SK-N-SH (cell line): ENCODE measurements at regions not wholly inside any gene's neighbourhood (a gene's known extent, or its start where the extent isn't known, plus 50 kb on each side); places are given as distances from the start of the nearest gene placed in this dataset.
A peak's percentile ranks its signal among the peaks of the same experiment; 100 is the strongest.

ENCODE experiments used
- CTCF ChIA-PET: fragments of 300-600, 350-600 bp; formaldehyde crosslinking; extraction: SDS; loops from one replicate; lab custom pipeline; 2021; lab: Yijun Ruan, JAX
- POLR2A ChIA-PET: fragments of 350-600 bp; sonication (Branson Sonifier 250); formaldehyde crosslinking; extraction: SDS; loops from one replicate; lab custom pipeline; 2020; ENCODE audit warnings: antibody characterized with exemption, inconsistent platforms; lab: Yijun Ruan, JAX
- DNase-seq: peaks from one replicate; pipeline ENCODE4 v3.0.0; 2012
- H2AFZ ChIP-seq: fragments of 200-600 bp; sonication (generic); 2 replicates; pipeline ENCODE4 v1.8.1; 2016; ENCODE audit warnings: antibody characterized with exemption, mild to moderate bottlenecking, low read depth
- H3F3A ChIP-seq: fragments of 200-600 bp; sonication (generic); replicated peaks from 2 replicates; pipeline ENCODE3; 2016; ENCODE audit warnings: antibody characterized with exemption, mild to moderate bottlenecking; ENCODE audit not compliant: insufficient read depth
- H3K27ac ChIP-seq, 2 experiments: fragments of 200-500 bp in 1 of 2; fragments of 200-600 bp in 1 of 2; sonication (Bioruptor generic) in 1 of 2; sonication (generic), shearing (Covaris generic) in 1 of 2; 2 replicates each; pipeline versions ENCODE4 v1.5.1 to v1.6.1; 2014 to 2016; ENCODE audit warnings: low read depth in 2 of 2, inconsistent platforms in 1 of 2, low read length in 1 of 2, mild to moderate bottlenecking in 1 of 2, mixed read lengths in 1 of 2
- H3K27me3 ChIP-seq: fragments of 200-600 bp; sonication (generic), shearing (Covaris generic); 2 replicates; pipeline ENCODE4 v1.6.1; 2016; ENCODE audit warnings: mixed run types; ENCODE audit not compliant: insufficient read depth
- H3K36me3 ChIP-seq, 2 experiments: fragments of 200-500 bp in 1 of 2; fragments of 200-600 bp in 1 of 2; sonication (Bioruptor generic) in 1 of 2; sonication (generic) in 1 of 2; replicated peaks in 1 of 2; 2 replicates each; pipeline versions ENCODE3 to v1.5.1; 2014 to 2016; ENCODE audit warnings: low read length in 1 of 2, mild to moderate bottlenecking in 1 of 2; ENCODE audit not compliant: insufficient read depth in 2 of 2, control insufficient read depth in 1 of 2
- H3K4me1 ChIP-seq, 2 experiments: fragments of 200-500 bp in 1 of 2; fragments of 200-600 bp in 1 of 2; sonication (Bioruptor generic) in 1 of 2; sonication (generic), shearing (Covaris generic) in 1 of 2; 2 replicates each; pipeline versions ENCODE4 v1.5.1 to v1.6.1; 2014 to 2016; ENCODE audit warnings: low read depth in 1 of 2, low read length in 1 of 2, mixed run types in 1 of 2; ENCODE audit not compliant: insufficient read depth in 2 of 2, control insufficient read depth in 1 of 2
- H3K4me2 ChIP-seq: fragments of 200-600 bp; sonication (generic), shearing (Covaris generic); 2 replicates; pipeline ENCODE4 v1.6.1; 2017; ENCODE audit warnings: mixed run types
- H3K4me3 ChIP-seq, 2 experiments: fragments of 200-500 bp in 1 of 2; fragments of 200-600 bp in 1 of 2; sonication (Bioruptor generic) in 1 of 2; sonication (generic), shearing (Covaris generic) in 1 of 2; 2 replicates each; pipeline versions ENCODE4 v1.5.1 to v1.8.1; 2014 to 2016; ENCODE audit warnings: low read depth in 2 of 2, inconsistent platforms in 1 of 2, low read length in 1 of 2, mild to moderate bottlenecking in 1 of 2, mixed read lengths in 1 of 2, moderate library complexity in 1 of 2
- H3K79me2 ChIP-seq: fragments of 200-600 bp; sonication (generic); 2 replicates; pipeline ENCODE4 v1.8.1; 2017; ENCODE audit warnings: mild to moderate bottlenecking; ENCODE audit not compliant: insufficient read depth
- H3K9ac ChIP-seq: fragments of 200-600 bp; sonication (generic); 2 replicates; pipeline ENCODE4 v1.6.1; 2017; ENCODE audit warnings: mixed run types
- H3K9me2 ChIP-seq: fragments of 200-600 bp; sonication (generic); 2 replicates; pipeline ENCODE4 v1.6.1; 2017; ENCODE audit warnings: mixed run types
- H3K9me3 ChIP-seq: fragments of 200-600 bp; sonication (generic); 2 replicates; pipeline ENCODE4 v1.6.1; 2017; ENCODE audit warnings: mixed run types, mild to moderate bottlenecking, moderate library complexity
- H4K20me1 ChIP-seq: fragments of 200-600 bp; sonication (generic); 2 replicates; pipeline ENCODE4 v1.6.1; 2017; ENCODE audit warnings: mild to moderate bottlenecking, mixed run types; ENCODE audit not compliant: insufficient read depth
- ELF1 ChIP-seq: IDR thresholded peaks from 2 replicates; pipeline ENCODE4 v1.4.0; 2012
- EP300 ChIP-seq, 2 experiments: IDR thresholded peaks; 2 replicates each; pipeline versions ENCODE4 v1.4.0 to v1.6.1; 2012; ENCODE audit warnings: borderline replicate concordance in 1 of 2, low read depth in 1 of 2, low read length in 1 of 2
- EZH2phosphoT487 ChIP-seq: fragments of 200-600 bp; sonication (generic); IDR thresholded peaks from 2 replicates; pipeline ENCODE4 v1.6.1; 2017; ENCODE audit warnings: low read depth, mixed run types, mild to moderate bottlenecking, antibody characterized with exemption, moderate library complexity, borderline replicate concordance
- FOSL2 ChIP-seq: IDR thresholded peaks from 2 replicates; pipeline ENCODE4 v1.4.0; 2012; ENCODE audit warnings: low read depth, mild to moderate bottlenecking, moderate library complexity, borderline replicate concordance
- FOXM1 ChIP-seq: IDR thresholded peaks from 2 replicates; pipeline ENCODE4 v1.4.0; 2012; ENCODE audit warnings: low read depth, mild to moderate bottlenecking
- GABPA ChIP-seq: IDR thresholded peaks from 2 replicates; pipeline ENCODE4 v1.4.0; 2012; ENCODE audit warnings: low read depth, mild to moderate bottlenecking
- GATA2 ChIP-seq: sonication (generic); formaldehyde crosslinking; IDR thresholded peaks from 2 replicates; pipeline ENCODE4 v1.5.0; 2020; ENCODE audit warnings: mild to moderate bottlenecking, missing genetic modification reagents
- JUND ChIP-seq: IDR thresholded peaks from 2 replicates; pipeline ENCODE4 v1.4.0; 2012
- MAX ChIP-seq: IDR thresholded peaks from 2 replicates; pipeline ENCODE4 v1.4.0; 2012; ENCODE audit warnings: low read depth
- MEF2A ChIP-seq: IDR thresholded peaks from 2 replicates; pipeline ENCODE4 v1.4.0; 2012; ENCODE audit warnings: low read depth, borderline replicate concordance
- NFIC ChIP-seq: IDR thresholded peaks from 2 replicates; pipeline ENCODE4 v1.4.0; 2012; ENCODE audit warnings: borderline replicate concordance
- PBX3 ChIP-seq: IDR thresholded peaks from 2 replicates; pipeline ENCODE4; 2012
- POLR2AphosphoS5 ChIP-seq: IDR thresholded peaks from 2 replicates; pipeline ENCODE4 v1.6.1; 2012; ENCODE audit warnings: low read depth, low read length
- RXRA ChIP-seq: IDR thresholded peaks from 2 replicates; pipeline ENCODE4 v1.4.0; 2012; ENCODE audit warnings: low read depth, mild to moderate bottlenecking, borderline replicate concordance
- TAF1 ChIP-seq: IDR thresholded peaks from 2 replicates; pipeline ENCODE4 v1.6.1; 2012; ENCODE audit warnings: low read depth, mild to moderate bottlenecking, low read length, moderate library complexity, borderline replicate concordance
- TCF12 ChIP-seq: IDR thresholded peaks from 2 replicates; pipeline ENCODE4 v1.4.0; 2012
- TEAD4 ChIP-seq: IDR thresholded peaks from 2 replicates; pipeline ENCODE4 v1.4.0; 2012; ENCODE audit warnings: mild to moderate bottlenecking, borderline replicate concordance; ENCODE audit not compliant: insufficient read depth
- USF1 ChIP-seq: IDR thresholded peaks from 2 replicates; pipeline ENCODE4 v1.4.0; 2012; ENCODE audit warnings: low read depth, borderline replicate concordance
- WGBS: methylation state at CpG from one replicate; pipeline ENCODE4 v1.1.6; 2017; ENCODE audit warnings: low lambda C conversion rate; 5-methylcytosine and 5-hydroxymethylcytosine counted together
- TF ChIP-seq, protein P1 (sequence below): IDR thresholded peaks from 2 replicates; pipeline ENCODE4 v1.6.1; 2012; ENCODE audit warnings: mild to moderate bottlenecking, low read depth, low read length, moderate library complexity
- TF ChIP-seq, protein P2 (sequence below): IDR thresholded peaks from 2 replicates; pipeline ENCODE4 v1.4.0; 2012; ENCODE audit warnings: low read depth, borderline replicate concordance

DNA sequence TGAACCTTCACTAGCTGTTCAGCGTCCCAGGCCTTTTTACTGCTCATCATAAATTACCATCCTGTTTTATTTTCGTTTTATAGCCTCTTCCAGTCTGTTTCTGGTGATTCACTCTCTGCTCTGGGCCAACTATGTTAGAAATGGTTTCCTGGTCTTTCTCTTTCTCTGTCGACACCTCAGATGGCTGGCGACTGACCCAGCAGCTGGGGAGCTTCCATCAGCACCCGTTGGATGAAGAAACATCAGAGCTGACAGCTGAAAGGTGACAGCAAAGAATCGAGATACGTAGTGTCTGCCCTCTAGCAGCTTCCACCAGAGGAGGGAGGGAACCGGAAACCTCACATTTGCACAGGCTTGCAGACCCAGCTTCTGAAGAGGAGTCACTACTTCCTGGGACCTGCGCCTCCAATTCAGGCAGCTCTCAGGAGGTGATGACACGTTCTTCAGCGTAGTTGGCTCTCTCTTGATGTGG is 82.9 kb upstream of the MLN start:
- POLR2A ChIA-PET = no interaction called here
- peaks cover 4% of the 10 kb centered on the region for H3F3A ChIP-seq
- no peaks in the 10 kb centered on the region for H3K9me3 ChIP-seq
- peak overlapping the region in 1 of 2 experiments; percentile 32; a peak in 1 of 4 replicates for H3K27ac ChIP-seq
- no peaks in the 10 kb centered on the region for H4K20me1 ChIP-seq
- H3K79me2 ChIP-seq = no peaks in the 10 kb centered on the region
- peak; percentile 99 for TF ChIP-seq TCF12
- no peak for TF ChIP-seq TAF1
- 0 out of 2 replicates have a peak, but pooled peaks have one; percentile 9 for TF ChIP-seq ELF1
- 0 out of 2 replicates have a peak, but pooled peaks have one; percentile 23 for TF ChIP-seq FOXM1
- TF ChIP-seq, protein P1, sequence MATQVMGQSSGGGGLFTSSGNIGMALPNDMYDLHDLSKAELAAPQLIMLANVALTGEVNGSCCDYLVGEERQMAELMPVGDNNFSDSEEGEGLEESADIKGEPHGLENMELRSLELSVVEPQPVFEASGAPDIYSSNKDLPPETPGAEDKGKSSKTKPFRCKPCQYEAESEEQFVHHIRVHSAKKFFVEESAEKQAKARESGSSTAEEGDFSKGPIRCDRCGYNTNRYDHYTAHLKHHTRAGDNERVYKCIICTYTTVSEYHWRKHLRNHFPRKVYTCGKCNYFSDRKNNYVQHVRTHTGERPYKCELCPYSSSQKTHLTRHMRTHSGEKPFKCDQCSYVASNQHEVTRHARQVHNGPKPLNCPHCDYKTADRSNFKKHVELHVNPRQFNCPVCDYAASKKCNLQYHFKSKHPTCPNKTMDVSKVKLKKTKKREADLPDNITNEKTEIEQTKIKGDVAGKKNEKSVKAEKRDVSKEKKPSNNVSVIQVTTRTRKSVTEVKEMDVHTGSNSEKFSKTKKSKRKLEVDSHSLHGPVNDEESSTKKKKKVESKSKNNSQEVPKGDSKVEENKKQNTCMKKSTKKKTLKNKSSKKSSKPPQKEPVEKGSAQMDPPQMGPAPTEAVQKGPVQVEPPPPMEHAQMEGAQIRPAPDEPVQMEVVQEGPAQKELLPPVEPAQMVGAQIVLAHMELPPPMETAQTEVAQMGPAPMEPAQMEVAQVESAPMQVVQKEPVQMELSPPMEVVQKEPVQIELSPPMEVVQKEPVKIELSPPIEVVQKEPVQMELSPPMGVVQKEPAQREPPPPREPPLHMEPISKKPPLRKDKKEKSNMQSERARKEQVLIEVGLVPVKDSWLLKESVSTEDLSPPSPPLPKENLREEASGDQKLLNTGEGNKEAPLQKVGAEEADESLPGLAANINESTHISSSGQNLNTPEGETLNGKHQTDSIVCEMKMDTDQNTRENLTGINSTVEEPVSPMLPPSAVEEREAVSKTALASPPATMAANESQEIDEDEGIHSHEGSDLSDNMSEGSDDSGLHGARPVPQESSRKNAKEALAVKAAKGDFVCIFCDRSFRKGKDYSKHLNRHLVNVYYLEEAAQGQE = no peak
- no peak for TF ChIP-seq EZH2phosphoT487
- TF ChIP-seq, protein P2, sequence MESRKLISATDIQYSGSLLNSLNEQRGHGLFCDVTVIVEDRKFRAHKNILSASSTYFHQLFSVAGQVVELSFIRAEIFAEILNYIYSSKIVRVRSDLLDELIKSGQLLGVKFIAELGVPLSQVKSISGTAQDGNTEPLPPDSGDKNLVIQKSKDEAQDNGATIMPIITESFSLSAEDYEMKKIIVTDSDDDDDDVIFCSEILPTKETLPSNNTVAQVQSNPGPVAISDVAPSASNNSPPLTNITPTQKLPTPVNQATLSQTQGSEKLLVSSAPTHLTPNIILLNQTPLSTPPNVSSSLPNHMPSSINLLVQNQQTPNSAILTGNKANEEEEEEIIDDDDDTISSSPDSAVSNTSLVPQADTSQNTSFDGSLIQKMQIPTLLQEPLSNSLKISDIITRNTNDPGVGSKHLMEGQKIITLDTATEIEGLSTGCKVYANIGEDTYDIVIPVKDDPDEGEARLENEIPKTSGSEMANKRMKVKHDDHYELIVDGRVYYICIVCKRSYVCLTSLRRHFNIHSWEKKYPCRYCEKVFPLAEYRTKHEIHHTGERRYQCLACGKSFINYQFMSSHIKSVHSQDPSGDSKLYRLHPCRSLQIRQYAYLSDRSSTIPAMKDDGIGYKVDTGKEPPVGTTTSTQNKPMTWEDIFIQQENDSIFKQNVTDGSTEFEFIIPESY = peak; percentile 73; the same call in 1 of the 2 replicates
- peak; percentile 73; the same call in 1 of the 2 replicates for TF ChIP-seq RXRA
- peak; percentile 23; the same call in 1 of the 2 replicates for TF ChIP-seq MEF2A
- TF ChIP-seq NFIC = peak; percentile 93
- peak; percentile 66; the same call in 1 of the 2 replicates for TF ChIP-seq POLR2AphosphoS5
- no peak for TF ChIP-seq USF1
- peak; percentile 87 for TF ChIP-seq JUND
- TF ChIP-seq PBX3 = peak; percentile 97
- peak; percentile 29 to 86; a peak in 3 of 4 replicates for TF ChIP-seq EP300 (IDR thresholded peaks at IDR 0.05; ENCODE audit: borderline replicate concordance in 1 of 2, low read depth in 1 of 2, low read length in 1 of 2)
- TF ChIP-seq FOSL2 = peak; percentile 80; the same call in 1 of the 2 replicates
- peak; percentile 79 for TF ChIP-seq TEAD4
- TF ChIP-seq GABPA = no peak; the same call in 1 of the 2 replicates
- TF ChIP-seq GATA2 (CRISPR knock-in tag) = no peak
- peak; percentile 38; the same call in 1 of the 2 replicates for TF ChIP-seq MAX
- CTCF ChIA-PET = no interaction called here
- no peaks in the 10 kb centered on the region for H3K36me3 ChIP-seq
- 25% methylated on average over 8 of the region's 11 CpGs for WGBS
- H3K27me3 ChIP-seq = peaks cover 20% of the 10 kb centered on the region; the same call in 1 of the 2 replicates
- no peak for DNase-seq
- H3K4me3 ChIP-seq = no peak overlapping the region
- H2AFZ ChIP-seq = no peak overlapping the region
- H3K9me2 ChIP-seq = no peaks in the 10 kb centered on the region
- H3K4me2 ChIP-seq = peak overlapping the region; percentile 46; the same call in 1 of the 2 replicates
- no peak overlapping the region for H3K9ac ChIP-seq
- H3K4me1 ChIP-seq = peaks cover 0 to 15% of the 10 kb centered on the region in 2 experiments; a peak in 2 of 4 replicates
